ENCODE measurements at regions not wholly inside any gene's neighbourhood (a gene's known extent, or its start where the extent isn't known, plus 50 kb on each side); places are given as distances from the start of the nearest gene placed in this dataset.
A peak's percentile ranks its signal among the peaks of the same experiment; 100 is the strongest.

GRCh38 chr16:86878236-86879080, 300.1 kb downstream of the FOXL1 start:
- H3K4me3 ChIP-seq (ENCODE audit: control insufficient read depth, low read depth, low read length), result no peak overlapping the region
- no peak for DNase-seq (ENCODE audit: low read depth)
- no peak for TF ChIP-seq CTCF (conservative IDR thresholded peaks at IDR 0.05; ENCODE audit: control insufficient read depth, insufficient read depth, low read depth, low read length)

- DNase-seq (ENCODE audit: low read depth), result no peak
- no peak for TF ChIP-seq CTCF (conservative IDR thresholded peaks at IDR 0.05; ENCODE audit: control insufficient read depth, insufficient read depth, low read depth, low read length)
- no peak overlapping the region for H3K4me3 ChIP-seq (ENCODE audit: control insufficient read depth, low read depth, low read length)
These were observed 300.9 kb downstream of the FOXL1 start for GRCh38 chr16:86879268-86879667.

GRCh38 chr16:86880316-86881117, 302.2 kb downstream of the FOXL1 start:
- no peak overlapping the region for H3K4me3 ChIP-seq (ENCODE audit: control insufficient read depth, low read depth, low read length)
- DNase-seq (ENCODE audit: low read depth), result peak; percentile 51
- no peak for TF ChIP-seq CTCF (conservative IDR thresholded peaks at IDR 0.05; ENCODE audit: control insufficient read depth, insufficient read depth, low read depth, low read length)

GRCh38 chr16:86881118-86881510, 302.8 kb downstream of the FOXL1 start:
- no peak for DNase-seq (ENCODE audit: low read depth)
- no peak overlapping the region for H3K4me3 ChIP-seq (ENCODE audit: control insufficient read depth, low read depth, low read length)
- TF ChIP-seq CTCF (conservative IDR thresholded peaks at IDR 0.05; ENCODE audit: control insufficient read depth, insufficient read depth, low read depth, low read length), result no peak

GRCh38 chr16:86881861-86882273, 303.5 kb downstream of the FOXL1 start:
- DNase-seq (ENCODE audit: low read depth), result no peak
- H3K4me3 ChIP-seq (ENCODE audit: control insufficient read depth, low read depth, low read length), result no peak overlapping the region
- TF ChIP-seq CTCF (conservative IDR thresholded peaks at IDR 0.05; ENCODE audit: control insufficient read depth, insufficient read depth, low read depth, low read length), result no peak

GRCh38 chr16:86882586-86883280, 304.4 kb downstream of the FOXL1 start:
- no peak overlapping the region for H3K4me3 ChIP-seq (ENCODE audit: control insufficient read depth, low read depth, low read length)
- peak; percentile 88 for DNase-seq (ENCODE audit: low read depth)
- TF ChIP-seq CTCF (conservative IDR thresholded peaks at IDR 0.05; ENCODE audit: control insufficient read depth, insufficient read depth, low read depth, low read length), result no peak

Data from fibroblast of mammary gland (primary cell).